GM12872 (cell line): ENCODE measurements at regions not wholly inside any gene's neighbourhood (a gene's known extent, or its start where the extent isn't known, plus 50 kb on each side); places are given as distances from the start of the nearest gene placed in this dataset.

Source experiments
- CTCF ChIP-seq: IDR thresholded peaks from 3 replicates; pipeline ENCODE4 v1.5.1; 2011; ENCODE audit warnings: low read depth, mild to moderate bottlenecking, low read length, moderate library complexity; ENCODE audit not compliant: insufficient read depth

- no peak for TF ChIP-seq CTCF
Measured at GRCh38 chr14:66268802-66269334, 217.3 kb upstream of the CCDC196 start.

- no peak for TF ChIP-seq CTCF
Measured at GRCh38 chr14:66272221-66272620, 213.9 kb upstream of the CCDC196 start.

- TF ChIP-seq CTCF: no peak
Measured at GRCh38 chr14:66273261-66273832, 212.8 kb upstream of the CCDC196 start.

GRCh38 chr14:66281036-66281776, 205.0 kb upstream of the CCDC196 start:
- TF ChIP-seq CTCF: no peak

- TF ChIP-seq CTCF: no peak
Measured at GRCh38 chr14:66284346-66284745, 201.8 kb upstream of the CCDC196 start.

- no peak for TF ChIP-seq CTCF
Measured at GRCh38 chr14:66288511-66288910, 197.7 kb upstream of the CCDC196 start.

GRCh38 chr14:66291756-66292155, 194.4 kb upstream of the CCDC196 start:
- TF ChIP-seq CTCF: no peak
